ENCODE measurements at regions not wholly inside any gene's neighbourhood (a gene's known extent, or its start where the extent isn't known, plus 50 kb on each side); places are given as distances from the start of the nearest gene placed in this dataset.
"Not testable (repeated sequence)": the region's sequence is repeated elsewhere in the genome, so short reads cannot be mapped to it uniquely, and the experiment has no call there.

GRCh38 chr5:91468651-91469422, 85.7 kb upstream of the ARRDC3 start:
- Histone ChIP-seq H3K4me1 (ENCODE audit: insufficient read depth, low read length) (no peaks in the 10 kb centered on the region), H3K27me3 (ENCODE audit: control insufficient read depth in 1 of 2, insufficient read depth in 2 of 2, low read length in 2 of 2) (no peaks in the 10 kb centered on the region), H3K9me3 (ENCODE audit: low read length) (no peaks in the 10 kb centered on the region), H3K27ac (ENCODE audit: low read depth, low read length) (no peak overlapping the region), H3K4me3 (ENCODE audit: low read depth in 1 of 2, low read length in 2 of 2) (no peak overlapping the region), H3K9ac (ENCODE audit: low read length) (no peak overlapping the region), H3K36me3 (ENCODE audit: insufficient read depth, low read length) (no peaks in the 10 kb centered on the region)

- H3K4me1 ChIP-seq (ENCODE audit: insufficient read depth, low read length), result no peaks in the 10 kb centered on the region
- H3K9ac ChIP-seq (ENCODE audit: low read length), result no peak overlapping the region
Observed at GRCh38 chr5:91464886-91465646, 81.9 kb upstream of the ARRDC3 start.

GRCh38 chr5:91457681-91458058, 74.6 kb upstream of the ARRDC3 start:
- no peak overlapping the region for H3K9ac ChIP-seq (ENCODE audit: low read length)
- H3K27me3 ChIP-seq (ENCODE audit: control insufficient read depth in 1 of 2, insufficient read depth in 2 of 2, low read length in 2 of 2), result no peaks in the 10 kb centered on the region
- H3K36me3 ChIP-seq (ENCODE audit: insufficient read depth, low read length), result no peaks in the 10 kb centered on the region
- no peak overlapping the region for H3K4me3 ChIP-seq (ENCODE audit: low read depth in 1 of 2, low read length in 2 of 2)
- no peak overlapping the region for H3K27ac ChIP-seq (ENCODE audit: low read depth, low read length)
- H3K9me3 ChIP-seq (ENCODE audit: low read length), result no peaks in the 10 kb centered on the region
- no peaks in the 10 kb centered on the region for H3K4me1 ChIP-seq (ENCODE audit: insufficient read depth, low read length)

More at GRCh38 chr5:91464886-91465646, 81.9 kb upstream of the ARRDC3 start:
- no peak overlapping the region for H3K4me3 ChIP-seq (ENCODE audit: low read depth in 1 of 2, low read length in 2 of 2)
- H3K36me3 ChIP-seq (ENCODE audit: insufficient read depth, low read length), result no peaks in the 10 kb centered on the region
- no peak overlapping the region for H3K27ac ChIP-seq (ENCODE audit: low read depth, low read length)
- no peaks in the 10 kb centered on the region for H3K9me3 ChIP-seq (ENCODE audit: low read length)
- H3K27me3 ChIP-seq (ENCODE audit: control insufficient read depth in 1 of 2, insufficient read depth in 2 of 2, low read length in 2 of 2), result no peaks in the 10 kb centered on the region

GRCh38 chr5:91456928-91457680, 74.0 kb upstream of the ARRDC3 start:
- Histone ChIP-seq H3K9ac (ENCODE audit: low read length) (no peak overlapping the region), H3K4me1 (ENCODE audit: insufficient read depth, low read length) (no peaks in the 10 kb centered on the region), H3K27ac (ENCODE audit: low read depth, low read length) (no peak overlapping the region), H3K9me3 (ENCODE audit: low read length) (no peaks in the 10 kb centered on the region), H3K36me3 (ENCODE audit: insufficient read depth, low read length) (no peaks in the 10 kb centered on the region), H3K27me3 (ENCODE audit: control insufficient read depth in 1 of 2, insufficient read depth in 2 of 2, low read length in 2 of 2) (no peaks in the 10 kb centered on the region), H3K4me3 (ENCODE audit: low read depth in 1 of 2, low read length in 2 of 2) (no peak overlapping the region)

- Histone ChIP-seq H3K27me3 (ENCODE audit: control insufficient read depth in 1 of 2, insufficient read depth in 2 of 2, low read length in 2 of 2) (no peaks in the 10 kb centered on the region), H3K9me3 (ENCODE audit: low read length) (no peaks in the 10 kb centered on the region), H3K36me3 (ENCODE audit: insufficient read depth, low read length) (no peaks in the 10 kb centered on the region), H3K4me3 (ENCODE audit: low read depth in 1 of 2, low read length in 2 of 2) (no peak overlapping the region), H3K4me1 (ENCODE audit: insufficient read depth, low read length) (no peaks in the 10 kb centered on the region), H3K27ac (ENCODE audit: low read depth, low read length) (no peak overlapping the region), H3K9ac (ENCODE audit: low read length) (no peak overlapping the region)
Observed at GRCh38 chr5:91449083-91449482, 66.0 kb upstream of the ARRDC3 start.

GRCh38 chr5:91448079-91448478, 65.0 kb upstream of the ARRDC3 start:
- not testable (repeated sequence) for H3K36me3 ChIP-seq (ENCODE audit: insufficient read depth, low read length); H3K27me3 ChIP-seq (ENCODE audit: control insufficient read depth in 1 of 2, insufficient read depth in 2 of 2, low read length in 2 of 2); H3K27ac ChIP-seq (ENCODE audit: low read depth, low read length); H3K4me1 ChIP-seq (ENCODE audit: insufficient read depth, low read length); H3K9ac ChIP-seq (ENCODE audit: low read length); H3K9me3 ChIP-seq (ENCODE audit: low read length); H3K4me3 ChIP-seq (ENCODE audit: low read depth in 1 of 2, low read length in 2 of 2)

- H3K4me3 ChIP-seq (ENCODE audit: low read depth in 1 of 2, low read length in 2 of 2); H3K27me3 ChIP-seq (ENCODE audit: control insufficient read depth in 1 of 2, insufficient read depth in 2 of 2, low read length in 2 of 2); H3K9ac ChIP-seq (ENCODE audit: low read length); H3K27ac ChIP-seq (ENCODE audit: low read depth, low read length); H3K4me1 ChIP-seq (ENCODE audit: insufficient read depth, low read length); H3K9me3 ChIP-seq (ENCODE audit: low read length); H3K36me3 ChIP-seq (ENCODE audit: insufficient read depth, low read length): not testable (repeated sequence)
Observed at GRCh38 chr5:91446880-91447279, 63.8 kb upstream of the ARRDC3 start.

GRCh38 chr5:91443761-91444467, 60.8 kb upstream of the ARRDC3 start:
- Histone ChIP-seq H3K36me3 (ENCODE audit: insufficient read depth, low read length) (no peaks in the 10 kb centered on the region), H3K4me3 (ENCODE audit: low read depth in 1 of 2, low read length in 2 of 2) (no peak overlapping the region), H3K27me3 (ENCODE audit: control insufficient read depth in 1 of 2, insufficient read depth in 2 of 2, low read length in 2 of 2) (no peaks in the 10 kb centered on the region)

GRCh38 chr5:91443023-91443422, 59.9 kb upstream of the ARRDC3 start:
- Histone ChIP-seq H3K9me3 (ENCODE audit: low read length) (no peaks in the 10 kb centered on the region), H3K4me1 (ENCODE audit: insufficient read depth, low read length) (no peaks in the 10 kb centered on the region), H3K27me3 (ENCODE audit: control insufficient read depth in 1 of 2, insufficient read depth in 2 of 2, low read length in 2 of 2) (no peaks in the 10 kb centered on the region), H3K36me3 (ENCODE audit: insufficient read depth, low read length) (no peaks in the 10 kb centered on the region), H3K9ac (ENCODE audit: low read length) (no peak overlapping the region), H3K4me3 (ENCODE audit: low read depth in 1 of 2, low read length in 2 of 2) (no peak overlapping the region), H3K27ac (ENCODE audit: low read depth, low read length) (no peak overlapping the region)

More at GRCh38 chr5:91443761-91444467, 60.8 kb upstream of the ARRDC3 start:
- H3K4me1 ChIP-seq (ENCODE audit: insufficient read depth, low read length), result no peaks in the 10 kb centered on the region
- no peak overlapping the region for H3K27ac ChIP-seq (ENCODE audit: low read depth, low read length)
- no peak overlapping the region for H3K9ac ChIP-seq (ENCODE audit: low read length)
- no peaks in the 10 kb centered on the region for H3K9me3 ChIP-seq (ENCODE audit: low read length)

- Histone ChIP-seq H3K9me3 (ENCODE audit: low read length) (no peaks in the 10 kb centered on the region), H3K27me3 (ENCODE audit: control insufficient read depth in 1 of 2, insufficient read depth in 2 of 2, low read length in 2 of 2) (no peaks in the 10 kb centered on the region), H3K27ac (ENCODE audit: low read depth, low read length) (no peak overlapping the region), H3K36me3 (ENCODE audit: insufficient read depth, low read length) (no peaks in the 10 kb centered on the region), H3K4me1 (ENCODE audit: insufficient read depth, low read length) (no peaks in the 10 kb centered on the region), H3K4me3 (ENCODE audit: low read depth in 1 of 2, low read length in 2 of 2) (no peak overlapping the region), H3K9ac (ENCODE audit: low read length) (no peak overlapping the region)
Observed at GRCh38 chr5:91441082-91441481, 58.0 kb upstream of the ARRDC3 start.

GRCh38 chr5:91438871-91439270, 55.8 kb upstream of the ARRDC3 start:
- H3K36me3 ChIP-seq (ENCODE audit: insufficient read depth, low read length), result no peaks in the 10 kb centered on the region
- H3K9ac ChIP-seq (ENCODE audit: low read length), result no peak overlapping the region
- H3K27ac ChIP-seq (ENCODE audit: low read depth, low read length), result no peak overlapping the region
- H3K9me3 ChIP-seq (ENCODE audit: low read length), result no peaks in the 10 kb centered on the region
- no peaks in the 10 kb centered on the region for H3K27me3 ChIP-seq (ENCODE audit: control insufficient read depth in 1 of 2, insufficient read depth in 2 of 2, low read length in 2 of 2)
- no peaks in the 10 kb centered on the region for H3K4me1 ChIP-seq (ENCODE audit: insufficient read depth, low read length)
- no peak overlapping the region for H3K4me3 ChIP-seq (ENCODE audit: low read depth in 1 of 2, low read length in 2 of 2)

Measured in muscle layer of colon (tissue), 2 donors.